ENCODE measurements at regions not wholly inside any gene's neighbourhood (a gene's known extent, or its start where the extent isn't known, plus 50 kb on each side); places are given as distances from the start of the nearest gene placed in this dataset.
A peak's percentile ranks its signal among the peaks of the same experiment; 100 is the strongest.

GRCh38 chr5:97797994-97798451 lies 615.0 kb upstream of the RIOK2 start:
- no peak overlapping the region for H4K8ac ChIP-seq (ENCODE audit: low read depth in 2 of 2, low read length in 2 of 2)
- no peak overlapping the region for H3K4me3 ChIP-seq (ENCODE audit: insufficient read depth, low read depth, low read length)
- in situ Hi-C loops (cut with MboI; ENCODE audit: low sequenced_read_pairs) = no loop called here
- ATAC-seq (ENCODE audit: low read depth) (no peak), DNase-seq (no peak)
- BruUV-seq (replicated peaks) = no TSS peak
- H3K4me2 ChIP-seq (ENCODE audit: low read depth, low read length) = no peak overlapping the region
- H3K9me3 ChIP-seq (ENCODE audit: control insufficient read depth, insufficient read depth, low read length) = peaks cover 6% of the 10 kb centered on the region; the same call in 1 of the 2 replicates
- no peaks in the 10 kb centered on the region for H3K4me1 ChIP-seq (ENCODE audit: control insufficient read depth, insufficient read depth, low read length)
- H2BK20ac ChIP-seq (ENCODE audit: low read depth, low read length) = no peak overlapping the region
- intact Hi-C loops (cut with micrococcal nuclease) = no loop called here
- H2AK5ac ChIP-seq (ENCODE audit: low read depth, low read length) = no peak overlapping the region
- H3K9me1 ChIP-seq (ENCODE audit: insufficient read depth, low read length) = no peaks in the 10 kb centered on the region
- POLR2A ChIA-PET (ENCODE audit: unreplicated experiment) = no interaction called here
- H2BK15ac ChIP-seq (ENCODE audit: low read depth, low read length) = no peak overlapping the region
- no peak overlapping the region for H2BK5ac ChIP-seq (ENCODE audit: low read depth, low read length, poor library complexity, severe bottlenecking)
- H3K79me1 ChIP-seq (ENCODE audit: low read depth in 1 of 2, low read length in 2 of 2) = no peaks in the 10 kb centered on the region
- no peak overlapping the region for H3K14ac ChIP-seq (replicated peaks; ENCODE audit: low read depth, low read length)
- H3K18ac ChIP-seq (ENCODE audit: low read depth, low read length) = no peak overlapping the region
- no peak overlapping the region for H2AK9ac ChIP-seq (replicated peaks; ENCODE audit: low read depth, low read length, poor library complexity)
- no peak overlapping the region for H3K56ac ChIP-seq (ENCODE audit: extremely low read depth, insufficient read depth, low read length)
- no peaks in the 10 kb centered on the region for H4K20me1 ChIP-seq (ENCODE audit: insufficient read depth, low read length)
- no CpG with 5 or more reads among the region's 1 CpG for WGBS, 2 experiments (ENCODE audit: extremely low coverage in 2 of 2, insufficient read length in 1 of 2)
- no peaks in the 10 kb centered on the region for H3K27me3 ChIP-seq (ENCODE audit: control insufficient read depth, insufficient read depth, low read length)
- H3K27ac ChIP-seq (ENCODE audit: insufficient read depth, low read length) = no peak overlapping the region
- peak overlapping the region; percentile 29 for H2AFZ ChIP-seq (replicated peaks; ENCODE audit: low read length, poor library complexity)
- H3K23ac ChIP-seq (ENCODE audit: low read depth, low read length) = no peak overlapping the region
- no peak for TF ChIP-seq RFX5 (IDR thresholded peaks at IDR 0.05; ENCODE audit: low read depth, low read length)
- no peak for TF ChIP-seq POLR2A (IDR thresholded peaks at IDR 0.05; ENCODE audit: low read depth, low read length)
- TF ChIP-seq MXI1 (IDR thresholded peaks at IDR 0.05; ENCODE audit: borderline replicate concordance, low read depth, low read length) = no peak
- no peak for TF ChIP-seq RCOR1 (IDR thresholded peaks at IDR 0.05; ENCODE audit: insufficient replicate concordance, low read length)
- TF ChIP-seq SMC3 (IDR thresholded peaks at IDR 0.05; ENCODE audit: low read depth, low read length) = no peak
- TF ChIP-seq, protein P1, sequence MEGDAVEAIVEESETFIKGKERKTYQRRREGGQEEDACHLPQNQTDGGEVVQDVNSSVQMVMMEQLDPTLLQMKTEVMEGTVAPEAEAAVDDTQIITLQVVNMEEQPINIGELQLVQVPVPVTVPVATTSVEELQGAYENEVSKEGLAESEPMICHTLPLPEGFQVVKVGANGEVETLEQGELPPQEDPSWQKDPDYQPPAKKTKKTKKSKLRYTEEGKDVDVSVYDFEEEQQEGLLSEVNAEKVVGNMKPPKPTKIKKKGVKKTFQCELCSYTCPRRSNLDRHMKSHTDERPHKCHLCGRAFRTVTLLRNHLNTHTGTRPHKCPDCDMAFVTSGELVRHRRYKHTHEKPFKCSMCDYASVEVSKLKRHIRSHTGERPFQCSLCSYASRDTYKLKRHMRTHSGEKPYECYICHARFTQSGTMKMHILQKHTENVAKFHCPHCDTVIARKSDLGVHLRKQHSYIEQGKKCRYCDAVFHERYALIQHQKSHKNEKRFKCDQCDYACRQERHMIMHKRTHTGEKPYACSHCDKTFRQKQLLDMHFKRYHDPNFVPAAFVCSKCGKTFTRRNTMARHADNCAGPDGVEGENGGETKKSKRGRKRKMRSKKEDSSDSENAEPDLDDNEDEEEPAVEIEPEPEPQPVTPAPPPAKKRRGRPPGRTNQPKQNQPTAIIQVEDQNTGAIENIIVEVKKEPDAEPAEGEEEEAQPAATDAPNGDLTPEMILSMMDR (conservative IDR thresholded peaks at IDR 0.05; ENCODE audit: low read depth, low read length) = no peak
- TF ChIP-seq CEBPB (IDR thresholded peaks at IDR 0.05; ENCODE audit: low read depth, low read length) = no peak
- TF ChIP-seq, protein P2, sequence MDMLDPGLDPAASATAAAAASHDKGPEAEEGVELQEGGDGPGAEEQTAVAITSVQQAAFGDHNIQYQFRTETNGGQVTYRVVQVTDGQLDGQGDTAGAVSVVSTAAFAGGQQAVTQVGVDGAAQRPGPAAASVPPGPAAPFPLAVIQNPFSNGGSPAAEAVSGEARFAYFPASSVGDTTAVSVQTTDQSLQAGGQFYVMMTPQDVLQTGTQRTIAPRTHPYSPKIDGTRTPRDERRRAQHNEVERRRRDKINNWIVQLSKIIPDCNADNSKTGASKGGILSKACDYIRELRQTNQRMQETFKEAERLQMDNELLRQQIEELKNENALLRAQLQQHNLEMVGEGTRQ (IDR thresholded peaks at IDR 0.05; ENCODE audit: low read depth, low read length) = no peak
- no peak for TF ChIP-seq MAFK (IDR thresholded peaks at IDR 0.05; ENCODE audit: low read depth, low read length)
- no peak for TF ChIP-seq FOS (IDR thresholded peaks at IDR 0.05; ENCODE audit: low read depth, low read length)
- TF ChIP-seq RAD21 (IDR thresholded peaks at IDR 0.05; ENCODE audit: low read length) = no peak
- no peak for TF ChIP-seq NFE2L2 (IDR thresholded peaks at IDR 0.05; ENCODE audit: low read depth, low read length)
- TF ChIP-seq, protein P3, sequence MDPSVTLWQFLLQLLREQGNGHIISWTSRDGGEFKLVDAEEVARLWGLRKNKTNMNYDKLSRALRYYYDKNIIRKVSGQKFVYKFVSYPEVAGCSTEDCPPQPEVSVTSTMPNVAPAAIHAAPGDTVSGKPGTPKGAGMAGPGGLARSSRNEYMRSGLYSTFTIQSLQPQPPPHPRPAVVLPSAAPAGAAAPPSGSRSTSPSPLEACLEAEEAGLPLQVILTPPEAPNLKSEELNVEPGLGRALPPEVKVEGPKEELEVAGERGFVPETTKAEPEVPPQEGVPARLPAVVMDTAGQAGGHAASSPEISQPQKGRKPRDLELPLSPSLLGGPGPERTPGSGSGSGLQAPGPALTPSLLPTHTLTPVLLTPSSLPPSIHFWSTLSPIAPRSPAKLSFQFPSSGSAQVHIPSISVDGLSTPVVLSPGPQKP (IDR thresholded peaks at IDR 0.05; ENCODE audit: borderline replicate concordance, low read depth, low read length) = no peak
- TF ChIP-seq BHLHE40 (IDR thresholded peaks at IDR 0.05; ENCODE audit: low read depth, low read length) = no peak
- no peak for TF ChIP-seq CHD1 (IDR thresholded peaks at IDR 0.05; ENCODE audit: low read depth, low read length)
- CTCF ChIA-PET = no interaction called here
- H3K9ac ChIP-seq (ENCODE audit: low read depth, low read length) = no peak overlapping the region
- no peak overlapping the region for H4K91ac ChIP-seq (ENCODE audit: insufficient read depth, low read depth, low read length)
- dilution Hi-C loops (cut with HindIII; ENCODE audit: low sequenced_read_pairs, unreplicated experiment) = no loop called here
- H4K5ac ChIP-seq (ENCODE audit: low read depth, low read length) = no peak overlapping the region
- H3K4ac ChIP-seq (ENCODE audit: low read depth, low read length) = no peak overlapping the region
- H2BK120ac ChIP-seq (ENCODE audit: low read depth, low read length) = no peak overlapping the region
- H3K36me3 ChIP-seq (ENCODE audit: control insufficient read depth, insufficient read depth, low read length) = no peaks in the 10 kb centered on the region
